Mesodermal cell (in vitro differentiated cells): ENCODE measurements at regions not wholly inside any gene's neighbourhood (a gene's known extent, or its start where the extent isn't known, plus 50 kb on each side); places are given as distances from the start of the nearest gene placed in this dataset.

Experiments
- H3K27ac ChIP-seq: 2 replicates; pipeline ENCODE4 v1.7.0; 2013; ENCODE audit warnings: mild to moderate bottlenecking, low read depth, low read length, moderate library complexity; ENCODE audit not compliant: severe bottlenecking
- H3K36me3 ChIP-seq: 2 replicates; pipeline ENCODE4 v1.7.1; 2013; ENCODE audit warnings: mild to moderate bottlenecking, low read length, moderate library complexity; ENCODE audit not compliant: control insufficient read depth, insufficient read depth
- H3K4me1 ChIP-seq: one replicate; pipeline ENCODE4 v1.7.1; 2013; ENCODE audit warnings: mild to moderate bottlenecking, low read length; ENCODE audit not compliant: insufficient read depth, control insufficient read depth, poor library complexity, severe bottlenecking
- H3K4me3 ChIP-seq: 2 replicates; pipeline ENCODE4 v1.7.0; 2013; ENCODE audit warnings: low read length, control low read depth, mild to moderate bottlenecking; ENCODE audit not compliant: insufficient read depth, poor library complexity, severe bottlenecking; ENCODE audit errors: extremely low read depth
- H3K9me3 ChIP-seq: 2 replicates; pipeline ENCODE4 v1.7.1; 2013; ENCODE audit warnings: mild to moderate bottlenecking, low read length, moderate library complexity; ENCODE audit not compliant: control insufficient read depth
- WGBS, 2 experiments: methylation state at CpG; one replicate each; pipeline ENCODE4 v1.1.5; 2013; ENCODE audit warnings: missing lambda C conversion rate in 2 of 2; ENCODE audit not compliant: insufficient coverage in 2 of 2; 5-methylcytosine and 5-hydroxymethylcytosine counted together

DNA sequence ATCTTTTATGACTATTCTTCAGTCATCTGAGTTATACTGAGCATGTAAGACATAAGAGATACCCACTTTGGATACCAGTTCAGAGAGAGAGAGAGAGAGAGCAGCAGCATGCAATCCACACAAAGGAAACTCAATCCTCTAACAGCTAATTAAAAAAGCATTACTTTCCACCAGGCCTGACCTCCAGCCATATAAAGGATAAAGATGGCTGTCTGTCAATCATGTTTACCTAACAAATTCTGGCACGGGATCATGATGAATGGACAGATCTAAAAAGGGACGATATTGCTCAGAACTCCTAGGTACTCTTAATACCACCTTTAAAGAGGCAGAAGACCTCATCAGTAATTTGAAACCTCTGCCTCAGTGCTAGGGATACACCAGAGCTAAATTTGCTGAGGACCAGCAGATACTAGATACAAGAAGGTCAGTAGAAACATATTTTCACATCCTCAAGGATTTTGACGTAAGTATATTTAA is 159.2 kb downstream of the RPS12 start:
- H3K27ac ChIP-seq: no peak overlapping the region
- H3K36me3 ChIP-seq: no peaks in the 10 kb centered on the region
- H3K4me3 ChIP-seq: no peak overlapping the region
- H3K9me3 ChIP-seq: no peaks in the 10 kb centered on the region
- no peaks in the 10 kb centered on the region for H3K4me1 ChIP-seq
- whole genome bisulfite sequencing, 2 experiments: 50% methylated on average over 2 of the region's 3 CpGs; no CpG with 5 or more reads in 1 of the 2 experiments

DNA sequence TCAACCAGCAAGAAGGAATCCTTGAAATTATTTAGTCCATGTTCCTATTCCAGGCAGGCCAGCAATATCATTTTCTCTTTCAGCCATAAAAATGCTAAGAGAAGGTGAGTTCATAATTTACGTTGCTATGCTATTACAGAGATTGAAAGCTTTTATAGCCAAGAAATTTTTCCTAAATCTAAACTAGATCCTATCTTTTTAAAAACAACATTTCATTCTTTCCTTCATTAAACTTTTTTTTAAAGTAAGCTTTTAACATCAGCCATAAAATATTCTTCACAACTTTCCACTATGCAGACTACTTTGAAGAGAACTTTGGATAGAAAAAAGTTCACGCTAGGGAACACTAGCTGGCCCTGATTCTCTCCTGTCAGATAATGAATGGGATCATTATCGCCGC is 159.8 kb downstream of the RPS12 start:
- no peak overlapping the region for H3K27ac ChIP-seq
- WGBS, 2 experiments: 87 to 100% methylated on average over 3 to 4 of the region's 4 CpGs
- H3K4me1 ChIP-seq: no peaks in the 10 kb centered on the region
- H3K9me3 ChIP-seq: no peaks in the 10 kb centered on the region
- H3K36me3 ChIP-seq: no peaks in the 10 kb centered on the region
- H3K4me3 ChIP-seq: no peak overlapping the region

DNA sequence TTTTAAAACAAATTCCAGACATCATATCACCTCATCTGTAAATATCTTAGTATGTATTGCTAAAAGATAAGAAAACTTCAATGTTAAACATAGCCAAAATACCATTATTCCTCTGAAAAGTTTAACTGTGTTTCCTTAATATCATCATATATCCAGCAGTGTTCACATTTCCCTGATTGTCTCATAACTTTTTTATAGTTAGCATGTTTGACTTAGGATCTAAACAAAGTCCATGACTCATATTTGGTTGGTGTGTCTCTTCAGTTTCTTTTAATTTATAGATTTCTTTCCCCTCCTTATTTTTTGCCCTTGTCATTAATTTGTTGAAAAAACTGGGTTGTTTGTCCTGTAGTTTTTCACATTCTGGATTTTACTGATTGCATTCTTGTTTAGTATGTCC is 163.0 kb downstream of the RPS12 start:
- H3K36me3 ChIP-seq: no peaks in the 10 kb centered on the region
- no peaks in the 10 kb centered on the region for H3K4me1 ChIP-seq
- no peak overlapping the region for H3K4me3 ChIP-seq
- H3K27ac ChIP-seq: no peak overlapping the region
- no peaks in the 10 kb centered on the region for H3K9me3 ChIP-seq

DNA sequence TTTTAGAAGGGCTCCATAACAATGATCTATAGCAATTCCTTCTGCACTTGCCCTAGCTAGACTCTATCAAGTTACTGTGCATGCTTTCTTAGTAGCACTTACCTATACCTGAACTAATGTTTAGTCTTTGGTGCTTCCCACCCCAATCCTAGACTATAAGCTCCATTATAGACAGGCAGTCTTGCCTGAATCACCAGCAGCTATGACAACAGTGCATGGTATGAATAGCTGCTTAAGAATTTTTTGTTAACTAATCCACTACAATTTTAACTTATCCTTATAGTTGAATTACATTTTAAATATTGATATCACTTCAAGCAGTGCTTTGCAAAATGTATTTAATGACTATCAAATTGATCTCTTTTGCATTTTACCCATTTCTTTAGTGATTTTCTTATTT is 164.3 kb downstream of the RPS12 start:
- Histone ChIP-seq H3K4me1 (no peaks in the 10 kb centered on the region), H3K4me3 (no peak overlapping the region), H3K9me3 (no peaks in the 10 kb centered on the region), H3K27ac (no peak overlapping the region), H3K36me3 (no peaks in the 10 kb centered on the region)

DNA sequence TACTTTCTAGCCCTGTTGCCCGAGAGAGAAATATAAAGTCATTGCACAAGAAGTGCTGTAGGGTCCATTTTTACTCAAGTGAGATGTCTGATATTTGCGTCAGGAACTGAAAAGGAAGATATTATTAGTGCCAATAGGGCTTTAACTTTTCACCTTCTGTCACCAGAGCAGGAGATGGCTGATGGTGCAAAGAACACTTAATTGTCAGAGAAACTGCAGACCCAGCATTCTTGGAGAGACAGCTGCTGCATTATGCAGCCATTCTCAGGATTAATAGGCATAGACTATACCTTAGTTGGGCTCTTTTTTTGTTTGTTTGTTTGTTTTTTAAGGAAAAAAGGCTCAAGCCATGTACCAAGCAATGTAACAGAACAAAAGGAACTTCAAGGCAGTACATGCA is 179.4 kb downstream of the RPS12 start:
- Histone ChIP-seq H3K4me3 (no peak overlapping the region), H3K9me3 (no peaks in the 10 kb centered on the region), H3K4me1 (no peaks in the 10 kb centered on the region), H3K36me3 (no peaks in the 10 kb centered on the region), H3K27ac (no peak overlapping the region)
- 55 to 100% methylated on average over 1 to 2 of the region's 2 CpGs for WGBS, 2 experiments

DNA sequence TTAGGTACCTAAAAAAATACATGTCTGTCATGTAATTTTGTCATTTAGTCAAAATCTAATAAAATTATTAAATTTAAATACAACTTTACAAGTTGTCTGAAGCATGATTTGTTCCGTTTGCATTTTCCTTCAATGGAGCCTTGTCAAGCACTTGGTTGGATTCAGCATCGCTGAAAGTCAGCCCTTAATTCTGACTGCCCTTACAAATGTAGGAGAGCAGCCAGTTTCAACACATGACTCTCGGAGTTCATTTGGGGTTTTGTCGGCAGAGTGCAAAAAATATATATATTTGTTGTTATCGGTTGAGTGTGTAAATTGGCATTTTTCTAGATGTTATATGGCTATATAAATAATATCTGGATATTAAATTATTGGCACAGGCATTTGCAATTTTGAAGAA is 180.6 kb downstream of the RPS12 start:
- H3K4me1 ChIP-seq: peaks cover 9% of the 10 kb centered on the region
- no peak overlapping the region for H3K4me3 ChIP-seq
- H3K27ac ChIP-seq: no peak overlapping the region
- no peaks in the 10 kb centered on the region for H3K9me3 ChIP-seq
- no peaks in the 10 kb centered on the region for H3K36me3 ChIP-seq
- 100% methylated on average over 1 of the region's 5 CpGs; no CpG with 5 or more reads in 1 of the 2 experiments for WGBS, 2 experiments

DNA sequence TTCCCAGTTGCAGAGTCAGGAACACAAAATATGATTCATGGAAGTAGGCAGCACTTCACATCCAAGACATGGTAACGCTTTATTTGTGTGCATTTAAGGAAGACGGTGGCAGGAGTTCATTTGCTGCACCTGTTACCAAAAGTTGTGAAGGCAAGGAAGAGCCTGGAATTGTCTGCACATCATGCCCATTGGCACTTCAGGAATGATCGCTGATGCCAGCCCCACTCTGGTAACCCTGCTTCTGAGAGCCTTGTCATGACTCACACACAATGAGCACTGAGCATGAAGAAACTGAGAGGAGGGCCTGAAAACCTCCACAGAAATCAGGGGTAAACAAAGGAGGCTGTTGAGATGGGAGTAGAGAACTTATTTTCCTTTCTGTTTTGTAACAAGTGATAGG is 181.1 kb downstream of the RPS12 start:
- no peaks in the 10 kb centered on the region for H3K36me3 ChIP-seq
- no peak overlapping the region for H3K27ac ChIP-seq
- H3K9me3 ChIP-seq: no peaks in the 10 kb centered on the region
- H3K4me3 ChIP-seq: no peak overlapping the region
- H3K4me1 ChIP-seq: peaks cover 9% of the 10 kb centered on the region
- WGBS, 2 experiments: 97 to 100% methylated on average over 3 of the region's 3 CpGs

DNA sequence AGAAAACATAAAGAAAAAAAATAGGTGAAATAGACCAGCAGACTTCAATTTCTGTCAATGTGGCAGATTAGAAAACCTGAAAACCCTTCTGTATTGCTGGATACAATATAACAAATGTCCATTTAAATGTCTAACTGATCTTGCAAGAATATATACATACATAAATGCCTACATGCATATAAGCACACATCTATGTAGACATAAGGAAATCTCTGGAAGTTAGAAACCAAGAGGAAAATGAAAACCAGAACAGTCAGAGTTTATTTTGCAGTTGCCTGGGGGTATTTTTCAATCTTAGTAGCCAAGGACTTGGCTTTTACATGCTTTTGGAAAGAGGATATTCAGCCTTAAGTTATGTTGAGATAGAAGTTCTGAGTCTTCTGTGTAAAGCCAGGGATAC is 184.0 kb downstream of the RPS12 start:
- Histone ChIP-seq H3K9me3 (no peaks in the 10 kb centered on the region), H3K4me1 (peaks cover 9% of the 10 kb centered on the region), H3K4me3 (no peak overlapping the region), H3K27ac (peak overlapping the region; percentile 4), H3K36me3 (no peaks in the 10 kb centered on the region)

DNA sequence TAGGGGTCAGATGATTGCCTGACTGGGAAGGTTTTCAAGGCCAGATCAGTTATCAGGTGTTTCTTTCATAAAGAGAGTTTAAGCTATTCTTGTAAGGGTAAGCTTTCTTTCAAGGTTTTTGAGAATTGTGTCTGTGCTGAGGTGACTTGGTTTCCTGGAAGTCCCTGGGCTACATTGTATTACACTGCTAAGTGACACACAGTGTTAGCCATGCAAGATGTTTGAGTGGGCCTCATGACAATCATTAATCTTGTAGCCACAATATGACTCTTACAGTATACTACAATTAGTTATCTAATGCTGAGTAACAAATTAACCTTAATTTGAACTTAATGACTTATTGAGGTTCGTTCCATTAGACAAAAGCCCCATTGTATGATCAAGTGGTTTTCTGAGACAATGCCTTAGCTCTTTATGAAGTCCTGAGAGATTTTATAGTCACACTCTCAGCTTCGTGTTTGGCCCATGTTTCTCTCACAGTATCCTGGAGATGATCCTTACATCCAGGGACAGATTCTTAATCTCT is 186.7 kb downstream of the RPS12 start:
- peaks cover 9% of the 10 kb centered on the region for H3K4me1 ChIP-seq
- H3K36me3 ChIP-seq: no peaks in the 10 kb centered on the region
- H3K27ac ChIP-seq: no peak overlapping the region
- WGBS, 2 experiments: 100% methylated on average over 1 of the region's 2 CpGs
- H3K4me3 ChIP-seq: no peak overlapping the region
- no peaks in the 10 kb centered on the region for H3K9me3 ChIP-seq

DNA sequence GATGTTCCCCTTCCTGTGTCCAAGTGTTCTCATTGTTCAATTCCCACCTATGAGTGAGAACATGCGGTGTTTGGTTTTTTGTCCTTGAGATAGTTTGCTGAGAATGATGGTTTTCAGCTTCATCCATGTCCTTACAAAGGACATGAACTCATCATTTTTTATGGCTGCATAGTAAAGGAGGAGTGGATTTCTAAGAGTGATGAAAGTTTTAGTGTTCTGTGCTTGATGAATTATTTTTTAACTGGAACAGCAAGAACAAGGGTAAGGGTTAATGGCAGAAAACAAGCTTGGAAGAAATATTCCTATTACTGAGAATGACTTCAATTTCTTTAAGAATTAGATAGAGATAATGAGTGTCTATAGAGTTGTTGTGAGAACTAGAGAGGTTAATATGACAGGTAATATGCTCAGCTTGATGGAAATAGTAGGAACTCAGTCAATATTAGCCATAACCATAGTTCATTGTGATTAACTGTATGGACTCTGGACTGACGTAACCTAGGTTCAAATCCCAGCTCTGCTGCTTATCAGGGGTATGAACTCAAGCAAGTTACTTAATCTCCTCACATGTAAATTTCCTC is 190.0 kb downstream of the RPS12 start:
- no CpG with 5 or more reads among the region's 2 CpGs for WGBS, 2 experiments
- no peaks in the 10 kb centered on the region for H3K9me3 ChIP-seq
- H3K4me1 ChIP-seq: peaks cover 3% of the 10 kb centered on the region

DNA sequence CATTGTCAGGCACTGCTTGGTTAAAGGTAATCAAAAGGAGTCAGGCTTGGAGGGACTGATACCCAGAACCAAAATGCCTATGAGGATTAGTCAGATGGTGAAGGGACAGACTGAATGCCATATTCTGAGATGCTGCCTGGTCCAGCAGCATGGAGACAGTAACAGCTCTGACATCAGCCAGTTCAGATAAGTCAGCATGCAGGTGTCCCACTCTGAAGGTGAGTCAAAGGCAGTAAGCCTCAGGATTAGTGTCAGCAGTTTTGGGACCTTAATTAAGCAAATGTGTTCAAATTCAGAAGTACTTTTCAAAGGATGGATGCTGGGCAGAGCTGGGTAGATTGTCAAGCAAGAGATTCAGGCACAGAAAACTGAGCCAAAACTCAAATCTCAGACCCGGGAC is 198.4 kb downstream of the RPS12 start:
- Histone ChIP-seq H3K36me3 (no peaks in the 10 kb centered on the region), H3K9me3 (no peaks in the 10 kb centered on the region), H3K27ac (no peak overlapping the region), H3K4me3 (no peak overlapping the region), H3K4me1 (no peaks in the 10 kb centered on the region)
- 100% methylated on average over 1 of the region's 1 CpG; no CpG with 5 or more reads in 1 of the 2 experiments for WGBS, 2 experiments

More for the DNA sequence above, 190.0 kb downstream of the RPS12 start:
- no peak overlapping the region for H3K4me3 ChIP-seq
- H3K36me3 ChIP-seq: no peaks in the 10 kb centered on the region
- no peak overlapping the region for H3K27ac ChIP-seq
